Glutamatergic neuron (in vitro differentiated cells): ENCODE measurements at regions not wholly inside any gene's neighbourhood (a gene's known extent, or its start where the extent isn't known, plus 50 kb on each side); places are given as distances from the start of the nearest gene placed in this dataset.

Source experiments
- DNase-seq: peaks from one replicate; pipeline ENCODE4 v3.0.0; 2022
- H3K27ac Mint-ChIP-seq: one replicate; pipeline ENCODE4 v1.8.0; 2020; ENCODE audit warnings: mild to moderate bottlenecking, mixed read lengths, inconsistent platforms; ENCODE audit not compliant: unreplicated experiment
- H3K27me3 Mint-ChIP-seq: one replicate; pipeline ENCODE4 v1.8.0; 2020; ENCODE audit warnings: mild to moderate bottlenecking, moderate library complexity, mixed read lengths, inconsistent platforms; ENCODE audit not compliant: unreplicated experiment
- H3K36me3 Mint-ChIP-seq: one replicate; pipeline ENCODE4 v1.8.0; 2020; ENCODE audit warnings: mild to moderate bottlenecking, mixed read lengths, inconsistent platforms; ENCODE audit not compliant: unreplicated experiment
- H3K4me1 Mint-ChIP-seq: one replicate; pipeline ENCODE4 v1.8.0; 2020; ENCODE audit warnings: mild to moderate bottlenecking, low read depth, mixed read lengths, inconsistent platforms; ENCODE audit not compliant: unreplicated experiment
- H3K4me3 Mint-ChIP-seq: one replicate; pipeline ENCODE4 v1.8.0; 2020; ENCODE audit warnings: mild to moderate bottlenecking, mixed read lengths, inconsistent platforms; ENCODE audit not compliant: unreplicated experiment
- H3K9me3 Mint-ChIP-seq: one replicate; pipeline ENCODE4 v1.8.0; 2020; ENCODE audit warnings: mild to moderate bottlenecking, moderate library complexity, mixed read lengths, inconsistent platforms; ENCODE audit not compliant: unreplicated experiment
- CTCF ChIP-seq: fragments of 200-600 bp; sonication (generic); IDR thresholded peaks from one replicate; pipeline ENCODE4 v1.5.0; 2021; ENCODE audit not compliant: partially characterized antibody, unreplicated experiment

GRCh38 chr2:16718576-16719484, 53.2 kb upstream of the CYRIA start:
- Mint-ChIP-seq H3K9me3 (no peaks in the 10 kb centered on the region), H3K27ac (no peak overlapping the region), H3K27me3 (peaks cover 4% of the 10 kb centered on the region), H3K36me3 (no peaks in the 10 kb centered on the region), H3K4me3 (no peak overlapping the region), H3K4me1 (peaks cover 14% of the 10 kb centered on the region)
- no peak for TF ChIP-seq CTCF
- no peak for DNase-seq

- no peak for TF ChIP-seq CTCF
- no peaks in the 10 kb centered on the region for H3K36me3 Mint-ChIP-seq
- no peak for DNase-seq
- H3K27me3 Mint-ChIP-seq, result peaks cover 4% of the 10 kb centered on the region
- H3K9me3 Mint-ChIP-seq, result no peaks in the 10 kb centered on the region
- peaks cover 24% of the 10 kb centered on the region for H3K4me1 Mint-ChIP-seq
- H3K4me3 Mint-ChIP-seq, result no peak overlapping the region
- H3K27ac Mint-ChIP-seq, result no peak overlapping the region
Measured at GRCh38 chr2:16717477-16717876, 51.8 kb upstream of the CYRIA start.

- Mint-ChIP-seq H3K9me3 (no peaks in the 10 kb centered on the region), H3K4me1 (peaks cover 27% of the 10 kb centered on the region)
Measured at GRCh38 chr2:16716944-16717343, 51.3 kb upstream of the CYRIA start.

GRCh38 chr2:16716024-16716423, 50.4 kb upstream of the CYRIA start:
- no peaks in the 10 kb centered on the region for H3K9me3 Mint-ChIP-seq

More at GRCh38 chr2:16716944-16717343, 51.3 kb upstream of the CYRIA start:
- Mint-ChIP-seq H3K27ac (peak overlapping the region; percentile 16), H3K36me3 (no peaks in the 10 kb centered on the region), H3K4me3 (no peak overlapping the region), H3K27me3 (peaks cover 4% of the 10 kb centered on the region)
- no peak for TF ChIP-seq CTCF
- no peak for DNase-seq

More at GRCh38 chr2:16716024-16716423, 50.4 kb upstream of the CYRIA start:
- TF ChIP-seq CTCF, result no peak
- Mint-ChIP-seq H3K4me1 (peaks cover 27% of the 10 kb centered on the region), H3K27ac (no peak overlapping the region), H3K36me3 (no peaks in the 10 kb centered on the region), H3K4me3 (no peak overlapping the region), H3K27me3 (peaks cover 2% of the 10 kb centered on the region)
- DNase-seq, result no peak
